ENCODE measurements at regions not wholly inside any gene's neighbourhood (a gene's known extent, or its start where the extent isn't known, plus 50 kb on each side); places are given as distances from the start of the nearest gene placed in this dataset.
"Not testable (repeated sequence)": the region's sequence is repeated elsewhere in the genome, so short reads cannot be mapped to it uniquely, and the experiment has no call there.

GRCh38 chr5:124981901-124982300 is 235.5 kb upstream of the ZNF608 start:
- H3K9me2 ChIP-seq (ENCODE audit: insufficient read depth, low read length), result no peaks in the 10 kb centered on the region
- H3K79me2 ChIP-seq (ENCODE audit: insufficient read depth, low read depth, low read length), result no peaks in the 10 kb centered on the region
- peaks cover 50% of the 10 kb centered on the region for H3K4me1 ChIP-seq (ENCODE audit: insufficient read depth, low read length, poor library complexity, severe bottlenecking)
- intact Hi-C loops (cut with micrococcal nuclease; ENCODE audit: unreplicated experiment), result loop anchor here (2.0 kb wide), 2 partner anchors 29 to 235 kb away; partner anchors contain the start of gene ZNF608
- no peaks in the 10 kb centered on the region for H4K20me1 ChIP-seq (ENCODE audit: insufficient read depth, low read length)
- TF ChIP-seq EZH2phosphoT487 (IDR thresholded peaks at IDR 0.05; ENCODE audit: borderline replicate concordance, low read depth, low read length) (no peak), CTCF (conservative IDR thresholded peaks at IDR 0.05; ENCODE audit: low read length) (no peak)
- ChIA-PET CTCF (ENCODE audit: unreplicated experiment) (interaction anchor here (0.9 kb wide), 1 partner anchor 8 kb away, joined by 3 read pairs; no protein-coding TSS in a partner anchor), POLR2A (interaction anchor here (1.2 to 8.6 kb wide), 4 partner anchors 9 to 233 kb away, joined by 3 to 66 read pairs (median 10); no protein-coding TSS in a partner anchor)
- peaks cover 52% of the 10 kb centered on the region for H3K9me3 ChIP-seq (ENCODE audit: low read length)
- no peak for DNase-seq (ENCODE audit: low spot score)
- peaks cover 54% of the 10 kb centered on the region for H3K36me3 ChIP-seq (ENCODE audit: insufficient read depth, low read length)
- no peak overlapping the region for H3K4me2 ChIP-seq (ENCODE audit: low read length)
- no TSS peak for BruUV-seq (replicated peaks)
- peak overlapping the region; percentile 98 for H3K27ac ChIP-seq (ENCODE audit: low read depth, low read length, poor library complexity, severe bottlenecking)
- H3K4me3 ChIP-seq (ENCODE audit: low read depth, low read length, poor library complexity, severe bottlenecking), result no peak overlapping the region
- peak overlapping the region; percentile 83; the same call in 1 of the 2 replicates for H2AFZ ChIP-seq (ENCODE audit: low read length)

GRCh38 chr5:124986170-124986569 is 239.7 kb upstream of the ZNF608 start:
- Histone ChIP-seq H3K9me3 (ENCODE audit: low read length) (peaks cover 76% of the 10 kb centered on the region), H3K4me3 (ENCODE audit: low read depth, low read length, poor library complexity, severe bottlenecking) (no peak overlapping the region), H3K4me2 (ENCODE audit: low read length) (no peak overlapping the region), H3K79me2 (ENCODE audit: insufficient read depth, low read depth, low read length) (no peaks in the 10 kb centered on the region), H2AFZ (ENCODE audit: low read length) (no peak overlapping the region), H3K27ac (ENCODE audit: low read depth, low read length, poor library complexity, severe bottlenecking) (no peak overlapping the region), H3K4me1 (ENCODE audit: insufficient read depth, low read length, poor library complexity, severe bottlenecking) (peaks cover 26% of the 10 kb centered on the region), H3K9me2 (ENCODE audit: insufficient read depth, low read length) (no peaks in the 10 kb centered on the region), H4K20me1 (ENCODE audit: insufficient read depth, low read length) (no peaks in the 10 kb centered on the region), H3K36me3 (ENCODE audit: insufficient read depth, low read length) (peaks cover 54% of the 10 kb centered on the region)
- intact Hi-C loops (cut with micrococcal nuclease; ENCODE audit: unreplicated experiment), result no loop called here
- BruUV-seq (replicated peaks), result no TSS peak
- TF ChIP-seq EZH2phosphoT487 (IDR thresholded peaks at IDR 0.05; ENCODE audit: borderline replicate concordance, low read depth, low read length) (no peak), CTCF (conservative IDR thresholded peaks at IDR 0.05; ENCODE audit: low read length) (no peak)
- CTCF ChIA-PET (ENCODE audit: unreplicated experiment), result no interaction called here
- POLR2A ChIA-PET, result interaction anchor here (0.6 to 0.7 kb wide), 2 partner anchors 34 to 340 kb away, joined by 3 read pairs; no protein-coding TSS in a partner anchor
- DNase-seq (ENCODE audit: low spot score), result no peak

- no peaks in the 10 kb centered on the region for H4K20me1 ChIP-seq (ENCODE audit: insufficient read depth, low read length)
- H3K9me3 ChIP-seq (ENCODE audit: low read length), result peaks cover 71% of the 10 kb centered on the region
- intact Hi-C loops (cut with micrococcal nuclease; ENCODE audit: unreplicated experiment), result no loop called here
- H3K27ac ChIP-seq (ENCODE audit: low read depth, low read length, poor library complexity, severe bottlenecking), result no peak overlapping the region
- H3K79me2 ChIP-seq (ENCODE audit: insufficient read depth, low read depth, low read length), result no peaks in the 10 kb centered on the region
- ChIA-PET POLR2A (interaction anchor here (0.7 to 1.4 kb wide), 4 partner anchors 14 to 786 kb away, joined by 3 to 4 read pairs (median 4); no protein-coding TSS in a partner anchor), CTCF (ENCODE audit: unreplicated experiment) (interaction anchor here (0.6 kb wide), 1 partner anchor 110 kb away, joined by 3 read pairs; no protein-coding TSS in a partner anchor)
- H2AFZ ChIP-seq (ENCODE audit: low read length), result no peak overlapping the region
- H3K36me3 ChIP-seq (ENCODE audit: insufficient read depth, low read length), result peaks cover 49% of the 10 kb centered on the region
- no peak overlapping the region for H3K4me2 ChIP-seq (ENCODE audit: low read length)
- peaks cover 21% of the 10 kb centered on the region for H3K4me1 ChIP-seq (ENCODE audit: insufficient read depth, low read length, poor library complexity, severe bottlenecking)
- no peaks in the 10 kb centered on the region for H3K9me2 ChIP-seq (ENCODE audit: insufficient read depth, low read length)
- no peak for TF ChIP-seq CTCF (conservative IDR thresholded peaks at IDR 0.05; ENCODE audit: low read length)
- TF ChIP-seq EZH2phosphoT487 (IDR thresholded peaks at IDR 0.05; ENCODE audit: borderline replicate concordance, low read depth, low read length), result no peak
- H3K4me3 ChIP-seq (ENCODE audit: low read depth, low read length, poor library complexity, severe bottlenecking), result no peak overlapping the region
- BruUV-seq (replicated peaks), result no TSS peak
- DNase-seq (ENCODE audit: low spot score), result no peak
Observed at GRCh38 chr5:124986667-124987066, 240.2 kb upstream of the ZNF608 start.

- intact Hi-C loops (cut with micrococcal nuclease; ENCODE audit: unreplicated experiment); H3K79me2 ChIP-seq (ENCODE audit: insufficient read depth, low read depth, low read length); H3K9me2 ChIP-seq (ENCODE audit: insufficient read depth, low read length); DNase-seq (ENCODE audit: low spot score); H4K20me1 ChIP-seq (ENCODE audit: insufficient read depth, low read length); H2AFZ ChIP-seq (ENCODE audit: low read length); BruUV-seq (replicated peaks); CTCF ChIA-PET (ENCODE audit: unreplicated experiment); H3K27ac ChIP-seq (ENCODE audit: low read depth, low read length, poor library complexity, severe bottlenecking); H3K4me2 ChIP-seq (ENCODE audit: low read length); H3K4me3 ChIP-seq (ENCODE audit: low read depth, low read length, poor library complexity, severe bottlenecking): not testable (repeated sequence)
- H3K9me3 ChIP-seq (ENCODE audit: low read length), result peaks cover 64% of the 10 kb centered on the region
- peaks cover 24% of the 10 kb centered on the region for H3K4me1 ChIP-seq (ENCODE audit: insufficient read depth, low read length, poor library complexity, severe bottlenecking)
- peaks cover 40% of the 10 kb centered on the region for H3K36me3 ChIP-seq (ENCODE audit: insufficient read depth, low read length)
- POLR2A ChIA-PET, result interaction anchor here (1.4 kb wide), 1 partner anchor 13 kb away, joined by 4 read pairs; no protein-coding TSS in a partner anchor
Observed at GRCh38 chr5:124987786-124988185, 241.3 kb upstream of the ZNF608 start.
